Gastrocnemius medialis (tissue), 4 donors: ENCODE measurements at regions not wholly inside any gene's neighbourhood (a gene's known extent, or its start where the extent isn't known, plus 50 kb on each side); places are given as distances from the start of the nearest gene placed in this dataset.

Source experiments
- ATAC-seq, 2 donors: fragments of 150-250 bp; one replicate each; pipeline ENCODE4 v1.9.1; 2016
- DNase-seq, 2 donors: peaks; one replicate each; pipeline ENCODE4 v3.0.0-alpha.2; 2019
- H3K27ac ChIP-seq, 4 donors: fragments of 200-600 bp; sonication (generic); 1 replicate in 1 of 4; 2 replicates in 3 of 4; pipeline ENCODE4 v1.5.1; 2016 to 2018; ENCODE audit warnings: mild to moderate bottlenecking in 2 of 4, moderate library complexity in 1 of 4
- H3K27me3 ChIP-seq, 3 donors: fragments of 200-600 bp; sonication (generic) in 2 of 3; 1 replicate in 1 of 3; 2 replicates in 2 of 3; pipeline versions ENCODE4 v1.5.1 to v1.6.0; 2016 to 2019; ENCODE audit warnings: mild to moderate bottlenecking in 1 of 3, moderate library complexity in 1 of 3
- H3K36me3 ChIP-seq, 2 donors: fragments of 200-600 bp; sonication (generic) in 1 of 2; one replicate each; pipeline ENCODE4 v1.5.1; 2017 to 2018
- H3K4me1 ChIP-seq, 2 donors: fragments of 200-600 bp; sonication (generic) in 1 of 2; one replicate each; pipeline ENCODE4 v1.5.1; 2016 to 2017; ENCODE audit warnings: mild to moderate bottlenecking in 2 of 2
- H3K4me3 ChIP-seq, 4 donors: fragments of 200-600 bp; sonication (generic) in 3 of 4; 1 replicate in 1 of 4; 2 replicates in 3 of 4; pipeline ENCODE4 v1.5.1; 2016 to 2019; ENCODE audit warnings: mild to moderate bottlenecking in 2 of 4
- H3K9me3 ChIP-seq, 3 donors: fragments of 200-600 bp; sonication (generic) in 2 of 3; 1 replicate in 1 of 3; 2 replicates in 2 of 3; pipeline ENCODE4 v1.5.1; 2016 to 2019
- POLR2A ChIP-seq, 2 donors: fragments of 450-650 bp; IDR thresholded peaks; one replicate each; pipeline ENCODE4 v1.6.1; 2017; ENCODE audit warnings: antibody characterized with exemption in 2 of 2, mild to moderate bottlenecking in 2 of 2, moderate library complexity in 2 of 2
- in situ Hi-C, 4 donors: fragments of 200-750 bp; cut with MboI; loops; one replicate each; pipeline versions ENCODE4 v1.15.0 to v1.8.0; 2017; ENCODE audit warnings: low sequenced_read_pairs in 4 of 4
- intact Hi-C: fragments of 100-400 bp; cut with DNase I; formaldehyde crosslinking; loops from one replicate; pipeline ENCODE4 v1.15.1; 2023; ENCODE audit warnings: low total_unique reads
- TF ChIP-seq, protein P1 (sequence below), 5 experiments: fragments of 450-650 bp in 3 of 5; fragments of 200-600 bp in 2 of 5; sonication (generic) in 2 of 5; IDR thresholded peaks in 4 of 5; conservative IDR thresholded peaks in 1 of 5; 1 replicate in 4 of 5; 2 replicates in 1 of 5; pipeline ENCODE4 v1.5.1; 2016 to 2019; ENCODE audit warnings: antibody characterized with exemption in 5 of 5, mild to moderate bottlenecking in 3 of 5, moderate library complexity in 3 of 5

DNA sequence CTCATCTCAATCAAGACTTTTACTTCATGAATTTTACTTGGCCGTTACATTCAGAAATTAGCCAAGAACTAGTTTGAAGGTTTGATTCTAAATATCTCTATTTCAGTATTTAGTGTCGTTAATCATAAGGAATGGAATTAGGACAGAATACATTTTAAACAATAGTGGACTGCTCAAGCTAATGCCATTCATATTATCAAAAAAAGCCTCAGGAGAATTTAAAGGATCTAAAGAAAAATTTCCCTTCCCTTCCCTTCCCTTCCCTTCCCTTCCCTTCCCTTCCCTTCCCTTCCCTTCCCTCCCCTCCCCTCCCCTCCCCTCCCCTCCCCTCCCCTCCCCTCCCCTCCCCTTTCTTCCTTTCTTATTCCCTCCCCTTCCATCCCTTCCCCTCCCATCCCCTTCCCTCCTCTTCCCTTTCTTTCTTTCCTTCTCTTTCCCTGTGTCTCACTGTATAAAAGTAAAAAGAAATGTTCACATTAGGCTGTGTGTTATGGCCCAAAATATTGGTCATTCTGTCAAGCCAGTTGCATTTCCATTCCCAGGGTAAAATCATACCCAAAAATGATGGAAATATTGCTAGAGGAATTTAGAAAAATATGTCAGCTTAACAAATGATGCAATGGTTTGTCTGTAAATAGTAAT lies 717.8 kb downstream of the LUZP2 start:
- Histone ChIP-seq H3K4me1 (no peaks in the 10 kb centered on the region), H3K4me3 (no peak overlapping the region), H3K27me3 (no peaks in the 10 kb centered on the region), H3K36me3 (no peaks in the 10 kb centered on the region), H3K9me3 (no peaks in the 10 kb centered on the region), H3K27ac (no peak overlapping the region)
- TF ChIP-seq, protein P1, sequence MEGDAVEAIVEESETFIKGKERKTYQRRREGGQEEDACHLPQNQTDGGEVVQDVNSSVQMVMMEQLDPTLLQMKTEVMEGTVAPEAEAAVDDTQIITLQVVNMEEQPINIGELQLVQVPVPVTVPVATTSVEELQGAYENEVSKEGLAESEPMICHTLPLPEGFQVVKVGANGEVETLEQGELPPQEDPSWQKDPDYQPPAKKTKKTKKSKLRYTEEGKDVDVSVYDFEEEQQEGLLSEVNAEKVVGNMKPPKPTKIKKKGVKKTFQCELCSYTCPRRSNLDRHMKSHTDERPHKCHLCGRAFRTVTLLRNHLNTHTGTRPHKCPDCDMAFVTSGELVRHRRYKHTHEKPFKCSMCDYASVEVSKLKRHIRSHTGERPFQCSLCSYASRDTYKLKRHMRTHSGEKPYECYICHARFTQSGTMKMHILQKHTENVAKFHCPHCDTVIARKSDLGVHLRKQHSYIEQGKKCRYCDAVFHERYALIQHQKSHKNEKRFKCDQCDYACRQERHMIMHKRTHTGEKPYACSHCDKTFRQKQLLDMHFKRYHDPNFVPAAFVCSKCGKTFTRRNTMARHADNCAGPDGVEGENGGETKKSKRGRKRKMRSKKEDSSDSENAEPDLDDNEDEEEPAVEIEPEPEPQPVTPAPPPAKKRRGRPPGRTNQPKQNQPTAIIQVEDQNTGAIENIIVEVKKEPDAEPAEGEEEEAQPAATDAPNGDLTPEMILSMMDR (IDR thresholded peaks at IDR 0.05 in 4 of 5, conservative IDR thresholded peaks at IDR 0.05 in 1 of 5) = no peak
- TF ChIP-seq POLR2A (IDR thresholded peaks at IDR 0.05) = no peak
- in situ Hi-C loops = no loop called here
- DNase-seq (no peak), ATAC-seq (no peak)
- intact Hi-C loops = no loop called here

DNA sequence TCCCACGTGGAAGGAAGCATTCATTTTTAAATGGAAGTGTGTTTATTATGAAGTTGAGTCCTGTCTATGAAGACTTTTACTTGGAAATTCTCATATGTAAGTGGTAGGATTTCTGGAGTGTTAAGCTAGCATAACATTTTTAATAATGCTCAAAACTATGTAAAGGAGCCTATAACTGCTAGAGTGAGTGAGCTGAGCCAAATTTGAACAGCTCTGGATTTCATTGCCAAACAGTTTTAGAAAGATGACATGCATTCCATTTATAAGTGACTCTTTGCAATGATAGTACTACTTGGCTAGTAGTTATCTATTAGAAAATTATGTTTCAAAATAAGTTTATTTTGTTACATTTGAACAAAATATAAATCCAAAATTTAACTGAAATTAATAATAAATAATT lies 721.2 kb downstream of the LUZP2 start:
- H3K27me3 ChIP-seq = no peaks in the 10 kb centered on the region
- intact Hi-C loops = no loop called here
- no peaks in the 10 kb centered on the region for H3K36me3 ChIP-seq
- in situ Hi-C loops = no loop called here
- no peaks in the 10 kb centered on the region for H3K9me3 ChIP-seq
- no peak overlapping the region for H3K27ac ChIP-seq
- no peak overlapping the region for H3K4me3 ChIP-seq
- H3K4me1 ChIP-seq = no peaks in the 10 kb centered on the region
- no peak for ATAC-seq
- TF ChIP-seq POLR2A (IDR thresholded peaks at IDR 0.05) = no peak
- TF ChIP-seq, protein P1 (IDR thresholded peaks at IDR 0.05 in 4 of 5, conservative IDR thresholded peaks at IDR 0.05 in 1 of 5) = no peak
- no peak for DNase-seq

DNA sequence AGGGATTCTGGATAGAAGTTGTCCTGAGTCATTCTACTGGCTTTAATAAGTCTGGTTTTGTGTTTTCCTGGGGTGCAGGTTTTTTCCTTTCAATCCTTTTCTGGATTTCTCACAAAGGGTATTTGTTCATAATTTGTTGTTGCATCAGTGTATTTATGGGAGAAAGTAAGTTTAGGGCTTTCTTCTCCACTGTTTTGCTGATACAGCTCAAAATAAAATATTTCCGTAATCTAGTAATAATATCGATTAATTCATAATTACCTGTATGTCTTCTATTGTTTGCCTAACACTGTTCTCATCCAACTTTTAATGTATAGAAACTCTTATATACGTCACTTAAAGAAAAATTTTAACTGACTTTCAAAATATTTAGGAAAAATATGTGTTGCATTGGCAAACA lies 728.2 kb downstream of the LUZP2 start:
- no peaks in the 10 kb centered on the region for H3K4me1 ChIP-seq
- no peak for DNase-seq
- no peaks in the 10 kb centered on the region for H3K36me3 ChIP-seq
- no peak for ATAC-seq
- intact Hi-C loops (no loop called here), in situ Hi-C loops (loop anchor here in 1 of 4 donors (10.0 kb wide), 1 partner anchor 50 kb away; no protein-coding TSS in a partner anchor)
- H3K27me3 ChIP-seq = no peaks in the 10 kb centered on the region
- no peaks in the 10 kb centered on the region for H3K9me3 ChIP-seq
- no peak overlapping the region for H3K4me3 ChIP-seq
- TF ChIP-seq, protein P1 (IDR thresholded peaks at IDR 0.05 in 4 of 5, conservative IDR thresholded peaks at IDR 0.05 in 1 of 5) = no peak
- TF ChIP-seq POLR2A (IDR thresholded peaks at IDR 0.05) = no peak
- H3K27ac ChIP-seq = no peak overlapping the region

DNA sequence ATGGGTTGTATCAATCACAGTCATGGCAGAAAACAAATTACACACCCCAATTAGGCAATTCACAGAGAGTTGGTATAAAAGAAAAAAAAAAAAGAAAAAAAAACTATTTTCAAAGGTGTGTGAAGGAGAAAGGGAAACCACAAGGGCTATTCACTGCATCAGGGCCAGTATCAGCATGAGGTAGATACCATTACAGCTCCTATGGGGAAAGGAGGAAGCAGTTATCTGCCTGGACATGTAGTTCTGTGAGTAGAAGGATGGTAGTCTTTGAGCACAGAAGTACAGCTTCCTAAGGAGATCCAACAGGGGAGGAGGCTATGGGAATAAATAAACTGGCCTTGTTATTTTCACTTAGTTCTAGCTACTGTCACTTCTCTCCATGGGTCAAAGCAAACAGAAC lies 746.1 kb downstream of the LUZP2 start:
- TF ChIP-seq, protein P1 (IDR thresholded peaks at IDR 0.05 in 4 of 5, conservative IDR thresholded peaks at IDR 0.05 in 1 of 5) = no peak
- Histone ChIP-seq H3K4me3 (no peak overlapping the region), H3K36me3 (no peaks in the 10 kb centered on the region), H3K27me3 (no peaks in the 10 kb centered on the region), H3K4me1 (no peaks in the 10 kb centered on the region), H3K27ac (no peak overlapping the region), H3K9me3 (no peaks in the 10 kb centered on the region)
- intact Hi-C loops = no loop called here
- DNase-seq (no peak), ATAC-seq (no peak)
- in situ Hi-C loops = no loop called here

DNA sequence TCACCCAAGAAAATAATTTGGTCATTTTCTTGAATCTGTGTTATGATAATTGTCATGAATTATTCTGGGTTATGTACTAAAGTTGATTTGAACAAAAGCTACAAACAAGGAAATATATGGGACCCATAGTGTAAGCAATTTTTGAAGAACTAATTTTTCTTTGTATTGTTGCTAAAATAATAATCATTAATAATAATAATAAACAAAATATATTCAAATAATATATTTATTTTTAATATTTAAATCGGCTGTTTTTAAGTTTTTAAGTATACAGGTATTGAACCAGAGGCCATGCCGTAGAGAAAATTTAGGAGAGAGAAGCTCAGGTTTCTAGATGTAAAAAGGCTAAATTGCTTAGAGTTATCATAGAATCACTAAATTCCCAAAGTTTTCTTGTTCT lies 747.3 kb downstream of the LUZP2 start:
- in situ Hi-C loops (no loop called here), intact Hi-C loops (no loop called here)
- Histone ChIP-seq H3K4me3 (no peak overlapping the region), H3K27ac (no peak overlapping the region), H3K4me1 (no peaks in the 10 kb centered on the region), H3K9me3 (no peaks in the 10 kb centered on the region), H3K36me3 (no peaks in the 10 kb centered on the region), H3K27me3 (no peaks in the 10 kb centered on the region)
- no peak for DNase-seq
- no peak for ATAC-seq
- TF ChIP-seq, protein P1 (IDR thresholded peaks at IDR 0.05 in 4 of 5, conservative IDR thresholded peaks at IDR 0.05 in 1 of 5) = no peak
- no peak for TF ChIP-seq POLR2A (IDR thresholded peaks at IDR 0.05)
